NCI-H1092 (cell line): ENCODE measurements at regions not wholly inside any gene's neighbourhood (a gene's known extent, or its start where the extent isn't known, plus 50 kb on each side); places are given as distances from the start of the nearest gene placed in this dataset.

Experiments used
- DNase-seq: peaks from one replicate; lab custom pipeline; 2025; lab: John Stamatoyannopoulos, UW

GRCh38 chr2:9082158-9082557 is 78.7 kb upstream of the MBOAT2 start:
- DNase-seq: no peak

- DNase-seq: no peak
Measured at GRCh38 chr2:9081750-9082149, 78.3 kb upstream of the MBOAT2 start.

- no peak for DNase-seq
Measured at GRCh38 chr2:9078405-9078804, 74.9 kb upstream of the MBOAT2 start.

GRCh38 chr2:9077691-9078090 is 74.2 kb upstream of the MBOAT2 start:
- no peak for DNase-seq

GRCh38 chr2:9076755-9077154 is 73.3 kb upstream of the MBOAT2 start:
- DNase-seq: no peak

GRCh38 chr2:9076210-9076609 is 72.7 kb upstream of the MBOAT2 start:
- DNase-seq: no peak

GRCh38 chr2:9074930-9075329 is 71.4 kb upstream of the MBOAT2 start:
- no peak for DNase-seq

- no peak for DNase-seq
Measured at GRCh38 chr2:9071584-9072124, 68.2 kb upstream of the MBOAT2 start.

- DNase-seq: no peak
Measured at GRCh38 chr2:9071032-9071431, 67.5 kb upstream of the MBOAT2 start.

GRCh38 chr2:9069543-9069942 is 66.1 kb upstream of the MBOAT2 start:
- DNase-seq: no peak

- no peak for DNase-seq
Measured at GRCh38 chr2:9065901-9066300, 62.4 kb upstream of the MBOAT2 start.

- DNase-seq: no peak
Measured at GRCh38 chr2:9063023-9063606, 59.6 kb upstream of the MBOAT2 start.

GRCh38 chr2:9060819-9061218 is 57.3 kb upstream of the MBOAT2 start:
- DNase-seq: no peak

- no peak for DNase-seq
Measured at GRCh38 chr2:9057939-9058761, 54.7 kb upstream of the MBOAT2 start.

GRCh38 chr2:9055471-9055870 is 52.0 kb upstream of the MBOAT2 start:
- no peak for DNase-seq

GRCh38 chr2:9053534-9053931 is 50.0 kb upstream of the MBOAT2 start:
- DNase-seq: no peak
